Heart right ventricle (tissue), 16 donors: ENCODE measurements at regions not wholly inside any gene's neighbourhood (a gene's known extent, or its start where the extent isn't known, plus 50 kb on each side); places are given as distances from the start of the nearest gene placed in this dataset.
"Not testable (repeated sequence)": the region's sequence is repeated elsewhere in the genome, so short reads cannot be mapped to it uniquely, and the experiment has no call there.

Source experiments
- ATAC-seq, 8 donors: fragments of 200-7000 bp; cut with Tn5 transposase; one replicate each; pipeline ENCODE4 v1.9.1; 2020; ENCODE audit warnings: mild to moderate bottlenecking in 8 of 8, moderate library complexity in 8 of 8, moderate number of reproducible peaks in 1 of 8
- DNase-seq, 2 donors: peaks; one replicate each; pipeline ENCODE4 v3.0.0-alpha.2; 2020
- H3K27ac ChIP-seq, 10 donors: fragments of 200-600 bp; sonication (generic) in 2 of 10; one replicate each; pipeline versions ENCODE4 v1.5.0 to v1.8.0; 2020 to 2022; ENCODE audit warnings: mild to moderate bottlenecking in 3 of 10
- H3K27me3 ChIP-seq, 7 donors: fragments of 200-600 bp; one replicate each; pipeline ENCODE4 v1.8.0; 2021 to 2022; ENCODE audit warnings: mild to moderate bottlenecking in 2 of 7
- H3K36me3 ChIP-seq, 9 donors: fragments of 200-600 bp; sonication (generic) in 1 of 9; one replicate each; pipeline versions ENCODE4 v1.5.0 to v1.8.0; 2020 to 2022; ENCODE audit warnings: mild to moderate bottlenecking in 2 of 9
- H3K4me1 ChIP-seq, 9 donors: fragments of 200-600 bp; sonication (generic) in 1 of 9; one replicate each; pipeline versions ENCODE4 v1.5.0 to v1.8.0; 2020 to 2022; ENCODE audit warnings: mild to moderate bottlenecking in 4 of 9
- H3K4me3 ChIP-seq, 10 donors: fragments of 200-600 bp; sonication (generic) in 2 of 10; one replicate each; pipeline versions ENCODE4 v1.5.0 to v1.8.0; 2020 to 2022; ENCODE audit warnings: mild to moderate bottlenecking in 7 of 10, moderate library complexity in 2 of 10
- H3K9me3 ChIP-seq, 11 donors: fragments of 200-600 bp in 10 of 11; sonication (generic) in 2 of 11; one replicate each; pipeline versions ENCODE4 v1.5.0 to v1.8.0; 2013 to 2022; ENCODE audit warnings: mild to moderate bottlenecking in 2 of 11, control low read depth in 1 of 11, moderate library complexity in 1 of 11
- CTCF ChIP-seq, 9 donors: fragments of 200-600 bp; sonication (generic) in 2 of 9; IDR thresholded peaks; one replicate each; pipeline versions ENCODE4 v1.5.0 to v1.8.0; 2021 to 2022; ENCODE audit warnings: antibody characterized with exemption in 9 of 9, mild to moderate bottlenecking in 5 of 9, moderate library complexity in 1 of 9
- WGBS, 2 donors: extraction: QIAGEN DNeasy Blood & Tissue Kit; methylation state at CpG; one replicate each; pipeline ENCODE4 v1.1.7; 2013; ENCODE audit warnings: inconsistent platforms in 1 of 2; 5-methylcytosine and 5-hydroxymethylcytosine counted together
- intact Hi-C, 10 donors: fragments of 100-400 bp; cut with DNase I; formaldehyde crosslinking; loops; one replicate each; pipeline versions ENCODE4 v1.11.1 to v1.14.2; 2022
- donor health status: Arrhythmogenic right ventricular cardiomyopathy.
- donor health status: ischemic (EF 13 %, LVEDD 7.1; RV severe dilation, severe dysfunction).
- donor health status: healthy with polysubstance abuse.
- donor health status: DM: no; HTN: yes; CAD: no.
- donor health status: DM: no; HTN: no; CAD: no.
- donor health status: ischemic (EF 25% LVEDD 6.9; RV normal size, moderate dysfunction).
- donor health status: ischemic (EF 25% LVEDD 5.7; RV mildly dilated, moderate dysfunction).
- donor health status: healthy.
- donor health status: DM: yes; HTN: yes; CAD: no.
- donor health status: Ischemic cardiomyopathy.
- donor health status: ischemic (EF 35%, LVEDD 5.7; RV mildly dilated, moderate dysfunction).
- donor health status: nonischemic (EF 11% LVEDD 7.7; RV severe dilation, severe dysfunction).
- donor health status: DM: yes; HTN: yes; CAD: no.
- donor health status: PGD.
- donor health status: ischemic (EF 29% LVEDD 5.4; RV normal size, mild dysfunction).
- donor health status: nonischemic (EF 23%, LVEDD 6.1; RV moderate dilation, normal function).

- Histone ChIP-seq H3K27ac (no peak overlapping the region), H3K36me3 (no peaks in the 10 kb centered on the region), H3K27me3 (peaks cover 0 to 46% (median 40%) of the 10 kb centered on the region in 7 donors), H3K4me1 (peaks cover 0 to 8% (median 0%) of the 10 kb centered on the region in 9 donors), H3K9me3 (peaks cover 0 to 9% (median 0%) of the 10 kb centered on the region in 11 donors), H3K4me3 (no peak overlapping the region)
- DNase-seq (no peak), ATAC-seq (no peak)
- TF ChIP-seq CTCF (IDR thresholded peaks at IDR 0.05): no peak
- 91 to 92% methylated on average over 16 of the region's 16 CpGs for WGBS, 2 donors
- intact Hi-C loops: no loop called here
Observed at GRCh38 chr2:132255714-132256113, 94.0 kb upstream of the ANKRD30BL start.

- Histone ChIP-seq H3K9me3 (peaks cover 0 to 9% (median 0%) of the 10 kb centered on the region in 11 donors), H3K4me1 (peaks cover 0 to 8% (median 0%) of the 10 kb centered on the region in 9 donors), H3K27me3 (peaks cover 0 to 46% (median 40%) of the 10 kb centered on the region in 7 donors), H3K27ac (no peak overlapping the region), H3K4me3 (no peak overlapping the region), H3K36me3 (no peaks in the 10 kb centered on the region)
- ATAC-seq (peak in 1 of 8 donors; percentile 7), DNase-seq (no peak)
- no peak for TF ChIP-seq CTCF (IDR thresholded peaks at IDR 0.05)
- WGBS, 2 donors: 17 to 18% methylated on average over 65 to 68 of the region's 68 CpGs
- intact Hi-C loops: no loop called here
Observed at GRCh38 chr2:132256251-132256902, 94.6 kb upstream of the ANKRD30BL start.

GRCh38 chr2:132256903-132257300, 95.2 kb upstream of the ANKRD30BL start:
- peaks cover 0 to 46% (median 40%) of the 10 kb centered on the region in 7 donors for H3K27me3 ChIP-seq
- intact Hi-C loops: not testable (repeated sequence)
- 3 to 4% methylated on average over 34 of the region's 34 CpGs for WGBS, 2 donors

GRCh38 chr2:132257301-132258171, 95.8 kb upstream of the ANKRD30BL start:
- intact Hi-C loops, H3K27ac ChIP-seq, H3K4me1 ChIP-seq, H3K9me3 ChIP-seq, H3K36me3 ChIP-seq, ATAC-seq, DNase-seq: not testable (repeated sequence)
- 4 to 7% methylated on average over 78 to 79 of the region's 79 CpGs for WGBS, 2 donors
- Histone ChIP-seq H3K27me3 (peaks cover 0 to 46% (median 40%) of the 10 kb centered on the region in 7 donors), H3K4me3 (peak overlapping the region in 8 of 10 donors; percentile 7 to 31 (median 22))

More at GRCh38 chr2:132256903-132257300, 95.2 kb upstream of the ANKRD30BL start:
- not testable (repeated sequence) for H3K36me3 ChIP-seq, H3K27ac ChIP-seq, H3K4me1 ChIP-seq, H3K9me3 ChIP-seq, DNase-seq, ATAC-seq
- peak overlapping the region in 6 of 10 donors; percentile 7 to 31 (median 22) for H3K4me3 ChIP-seq

- H3K4me1 ChIP-seq, DNase-seq, H3K27ac ChIP-seq, H3K4me3 ChIP-seq, H3K36me3 ChIP-seq, intact Hi-C loops, H3K9me3 ChIP-seq, ATAC-seq: not testable (repeated sequence)
- 92 to 94% methylated on average over 13 of the region's 13 CpGs for WGBS, 2 donors
- H3K27me3 ChIP-seq: peaks cover 0 to 51% (median 40%) of the 10 kb centered on the region in 7 donors
Observed at GRCh38 chr2:132259276-132259675, 97.5 kb upstream of the ANKRD30BL start.

GRCh38 chr2:132265595-132265994, 103.8 kb upstream of the ANKRD30BL start:
- ATAC-seq, H3K36me3 ChIP-seq, DNase-seq, H3K9me3 ChIP-seq, H3K27ac ChIP-seq, H3K4me3 ChIP-seq, intact Hi-C loops: not testable (repeated sequence)
- Histone ChIP-seq H3K4me1 (peaks cover 0 to 14% (median 8%) of the 10 kb centered on the region in 9 donors), H3K27me3 (peaks cover 0 to 52% (median 32%) of the 10 kb centered on the region in 7 donors)
- 87% methylated on average over 12 of the region's 12 CpGs for whole genome bisulfite sequencing, 2 donors
